Right lobe of liver (tissue), 4 donors: ENCODE measurements at regions not wholly inside any gene's neighbourhood (a gene's known extent, or its start where the extent isn't known, plus 50 kb on each side); places are given as distances from the start of the nearest gene placed in this dataset.

ENCODE experiments used
- CTCF ChIP-seq, 4 donors: fragments of 200-600 bp in 3 of 4; fragments of 450-650 bp in 1 of 4; IDR thresholded peaks; one replicate each; pipeline versions ENCODE4 v1.5.1 to v1.8.0; 2016 to 2022; ENCODE audit warnings: antibody characterized with exemption in 4 of 4, mild to moderate bottlenecking in 2 of 4
- POLR2A ChIP-seq: fragments of 450-650 bp; IDR thresholded peaks from one replicate; pipeline ENCODE4 v1.6.1; 2017; ENCODE audit warnings: antibody characterized with exemption, mild to moderate bottlenecking
- donor health status: DM: no; HTN: no; CAD: no.
- donor health status: DM: no; HTN: no; CAD: no.
- donor health status: DM: no; HTN: yes; CAD: no.

DNA sequence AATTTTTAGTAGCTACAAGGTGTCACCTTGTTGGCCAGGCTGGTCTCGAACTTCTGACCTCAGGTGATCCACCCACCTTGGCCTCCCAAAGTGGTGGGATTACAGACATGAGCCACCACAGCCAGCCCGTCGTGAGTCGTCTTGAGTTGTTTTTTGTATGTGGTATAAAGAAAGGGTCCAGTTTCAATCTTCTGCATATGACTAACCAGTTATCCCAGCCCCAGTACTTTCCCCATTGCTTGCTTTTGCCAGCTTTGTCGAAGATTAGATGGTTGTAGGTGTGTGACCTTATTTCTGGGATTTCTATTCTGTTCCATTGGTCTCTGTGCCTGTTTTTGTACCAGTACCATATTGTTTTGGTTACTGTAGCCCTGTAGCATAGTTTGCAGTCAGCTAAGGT, 105.9 kb downstream of the OR13H1 start:
- TF ChIP-seq CTCF (IDR thresholded peaks at IDR 0.05) (no peak), POLR2A (no peak)
